ENCODE measurements at regions not wholly inside any gene's neighbourhood (a gene's known extent, or its start where the extent isn't known, plus 50 kb on each side); places are given as distances from the start of the nearest gene placed in this dataset.
"Not testable (repeated sequence)": the region's sequence is repeated elsewhere in the genome, so short reads cannot be mapped to it uniquely, and the experiment has no call there.

- no peak overlapping the region for H3K27ac Mint-ChIP-seq
- DNase-seq (ENCODE audit: low spot score in 2 of 2) (no peak), ATAC-seq (ENCODE audit: low read depth) (no peak)
- no peaks in the 10 kb centered on the region for H3K4me1 Mint-ChIP-seq
- no peaks in the 10 kb centered on the region for H3K27me3 Mint-ChIP-seq
- no peaks in the 10 kb centered on the region for H3K36me3 Mint-ChIP-seq
- peaks cover 2% of the 10 kb centered on the region for H3K9me3 Mint-ChIP-seq
- H3K4me3 Mint-ChIP-seq = no peak overlapping the region
These were observed 586.7 kb downstream of the CCDC85A start for GRCh38 chr2:56770490-56770889.

GRCh38 chr2:56784046-56784445 is 600.3 kb downstream of the CCDC85A start:
- Mint-ChIP-seq H3K27ac (no peak overlapping the region), H3K36me3 (no peaks in the 10 kb centered on the region), H3K9me3 (peaks cover 3% of the 10 kb centered on the region), H3K27me3 (no peaks in the 10 kb centered on the region), H3K4me1 (no peaks in the 10 kb centered on the region), H3K4me3 (no peak overlapping the region)
- DNase-seq (ENCODE audit: low spot score in 2 of 2) = no peak
- no peak for ATAC-seq (ENCODE audit: low read depth)

GRCh38 chr2:56801214-56801613 is 617.4 kb downstream of the CCDC85A start:
- ATAC-seq (ENCODE audit: low read depth) (no peak), DNase-seq (ENCODE audit: low spot score in 2 of 2) (no peak)
- no peaks in the 10 kb centered on the region for H3K27me3 Mint-ChIP-seq
- H3K4me1 Mint-ChIP-seq = no peaks in the 10 kb centered on the region
- H3K4me3 Mint-ChIP-seq = no peak overlapping the region
- H3K9me3 Mint-ChIP-seq = peaks cover 3% of the 10 kb centered on the region
- H3K27ac Mint-ChIP-seq = no peak overlapping the region
- H3K36me3 Mint-ChIP-seq = no peaks in the 10 kb centered on the region

GRCh38 chr2:56801770-56802169 is 618.0 kb downstream of the CCDC85A start:
- ATAC-seq (ENCODE audit: low read depth) (no peak), DNase-seq (ENCODE audit: low spot score in 2 of 2) (no peak)
- Mint-ChIP-seq H3K27ac (no peak overlapping the region), H3K27me3 (no peaks in the 10 kb centered on the region), H3K4me1 (no peaks in the 10 kb centered on the region), H3K4me3 (no peak overlapping the region), H3K9me3 (peaks cover 3% of the 10 kb centered on the region), H3K36me3 (no peaks in the 10 kb centered on the region)

- no peaks in the 10 kb centered on the region for H3K36me3 Mint-ChIP-seq
- no peaks in the 10 kb centered on the region for H3K4me1 Mint-ChIP-seq
- peaks cover 1% of the 10 kb centered on the region for H3K9me3 Mint-ChIP-seq
These were observed 619.8 kb downstream of the CCDC85A start for GRCh38 chr2:56803596-56803995.

GRCh38 chr2:56806924-56807323 is 623.1 kb downstream of the CCDC85A start:
- peaks cover 1% of the 10 kb centered on the region for H3K9me3 Mint-ChIP-seq
- no peak overlapping the region for H3K4me3 Mint-ChIP-seq
- H3K36me3 Mint-ChIP-seq = no peaks in the 10 kb centered on the region
- no peaks in the 10 kb centered on the region for H3K4me1 Mint-ChIP-seq
- H3K27ac Mint-ChIP-seq = no peak overlapping the region
- no peak for DNase-seq (ENCODE audit: low spot score in 2 of 2)
- ATAC-seq (ENCODE audit: low read depth) = no peak
- no peaks in the 10 kb centered on the region for H3K27me3 Mint-ChIP-seq

More at GRCh38 chr2:56803596-56803995, 619.8 kb downstream of the CCDC85A start:
- no peak for DNase-seq (ENCODE audit: low spot score in 2 of 2)
- no peak for ATAC-seq (ENCODE audit: low read depth)
- H3K27ac Mint-ChIP-seq = no peak overlapping the region
- H3K4me3 Mint-ChIP-seq = no peak overlapping the region
- no peaks in the 10 kb centered on the region for H3K27me3 Mint-ChIP-seq

GRCh38 chr2:56807861-56808260 is 624.1 kb downstream of the CCDC85A start:
- DNase-seq (ENCODE audit: low spot score in 2 of 2) (no peak), ATAC-seq (ENCODE audit: low read depth) (no peak)
- Mint-ChIP-seq H3K36me3 (no peaks in the 10 kb centered on the region), H3K4me3 (no peak overlapping the region), H3K27me3 (no peaks in the 10 kb centered on the region), H3K4me1 (no peaks in the 10 kb centered on the region), H3K27ac (no peak overlapping the region), H3K9me3 (peaks cover 1% of the 10 kb centered on the region)

- Mint-ChIP-seq H3K4me1 (no peaks in the 10 kb centered on the region), H3K27me3 (no peaks in the 10 kb centered on the region), H3K4me3 (no peak overlapping the region), H3K36me3 (no peaks in the 10 kb centered on the region), H3K27ac (no peak overlapping the region), H3K9me3 (no peaks in the 10 kb centered on the region)
- ATAC-seq (ENCODE audit: low read depth) (no peak), DNase-seq (ENCODE audit: low spot score in 2 of 2) (no peak)
These were observed 627.6 kb downstream of the CCDC85A start for GRCh38 chr2:56811401-56811800.

- Mint-ChIP-seq H3K27ac (no peak overlapping the region), H3K9me3 (peaks cover under 1% of the 10 kb centered on the region), H3K4me3 (no peak overlapping the region), H3K27me3 (no peaks in the 10 kb centered on the region), H3K36me3 (no peaks in the 10 kb centered on the region), H3K4me1 (no peaks in the 10 kb centered on the region)
- ATAC-seq (ENCODE audit: low read depth) (no peak), DNase-seq (ENCODE audit: low spot score in 2 of 2) (no peak)
These were observed 628.6 kb downstream of the CCDC85A start for GRCh38 chr2:56812432-56812831.

GRCh38 chr2:56813490-56813889 is 629.7 kb downstream of the CCDC85A start:
- ATAC-seq (ENCODE audit: low read depth) (no peak), DNase-seq (ENCODE audit: low spot score in 2 of 2) (no peak)
- Mint-ChIP-seq H3K4me3 (no peak overlapping the region), H3K36me3 (no peaks in the 10 kb centered on the region), H3K27ac (no peak overlapping the region), H3K4me1 (no peaks in the 10 kb centered on the region), H3K27me3 (no peaks in the 10 kb centered on the region), H3K9me3 (peaks cover 3% of the 10 kb centered on the region)

GRCh38 chr2:56816666-56817065 is 632.9 kb downstream of the CCDC85A start:
- H3K9me3 Mint-ChIP-seq = peaks cover 12% of the 10 kb centered on the region
- ATAC-seq (ENCODE audit: low read depth) = no peak
- no peak overlapping the region for H3K27ac Mint-ChIP-seq
- H3K27me3 Mint-ChIP-seq = no peaks in the 10 kb centered on the region
- no peaks in the 10 kb centered on the region for H3K4me1 Mint-ChIP-seq
- no peaks in the 10 kb centered on the region for H3K36me3 Mint-ChIP-seq
- no peak overlapping the region for H3K4me3 Mint-ChIP-seq
- DNase-seq (ENCODE audit: low spot score in 2 of 2) = no peak

GRCh38 chr2:56831780-56832179 is 648.0 kb downstream of the CCDC85A start:
- H3K36me3 Mint-ChIP-seq = no peaks in the 10 kb centered on the region
- H3K27ac Mint-ChIP-seq = no peak overlapping the region
- ATAC-seq (ENCODE audit: low read depth) (no peak), DNase-seq (ENCODE audit: low spot score in 2 of 2) (no peak)
- no peaks in the 10 kb centered on the region for H3K4me1 Mint-ChIP-seq
- H3K27me3 Mint-ChIP-seq = no peaks in the 10 kb centered on the region
- H3K9me3 Mint-ChIP-seq = no peaks in the 10 kb centered on the region
- H3K4me3 Mint-ChIP-seq = no peak overlapping the region

- ATAC-seq (ENCODE audit: low read depth) = no peak
- Mint-ChIP-seq H3K4me3 (no peak overlapping the region), H3K9me3 (peaks cover 7% of the 10 kb centered on the region), H3K27me3 (no peaks in the 10 kb centered on the region), H3K27ac (no peak overlapping the region), H3K4me1 (no peaks in the 10 kb centered on the region), H3K36me3 (no peaks in the 10 kb centered on the region)
- DNase-seq (ENCODE audit: low spot score in 2 of 2) = no peak
These were observed 650.9 kb downstream of the CCDC85A start for GRCh38 chr2:56834686-56835085.

GRCh38 chr2:56840009-56840408 is 656.2 kb downstream of the CCDC85A start:
- H3K4me1 Mint-ChIP-seq; H3K9me3 Mint-ChIP-seq; H3K36me3 Mint-ChIP-seq; DNase-seq (ENCODE audit: low spot score in 2 of 2); H3K27ac Mint-ChIP-seq; H3K27me3 Mint-ChIP-seq; H3K4me3 Mint-ChIP-seq; ATAC-seq (ENCODE audit: low read depth): not testable (repeated sequence)

GRCh38 chr2:56860991-56861390 is 677.2 kb downstream of the CCDC85A start:
- Mint-ChIP-seq H3K36me3 (no peaks in the 10 kb centered on the region), H3K27me3 (no peaks in the 10 kb centered on the region), H3K4me1 (no peaks in the 10 kb centered on the region), H3K9me3 (peaks cover 11% of the 10 kb centered on the region), H3K4me3 (no peak overlapping the region), H3K27ac (no peak overlapping the region)
- no peak for DNase-seq (ENCODE audit: low spot score in 2 of 2)
- no peak for ATAC-seq (ENCODE audit: low read depth)

GRCh38 chr2:56871644-56872043 is 687.9 kb downstream of the CCDC85A start:
- DNase-seq (ENCODE audit: low spot score in 2 of 2) = no peak
- no peak overlapping the region for H3K27ac Mint-ChIP-seq
- no peaks in the 10 kb centered on the region for H3K9me3 Mint-ChIP-seq
- no peaks in the 10 kb centered on the region for H3K4me1 Mint-ChIP-seq
- ATAC-seq (ENCODE audit: low read depth) = no peak
- no peaks in the 10 kb centered on the region for H3K36me3 Mint-ChIP-seq
- H3K27me3 Mint-ChIP-seq = no peaks in the 10 kb centered on the region
- no peak overlapping the region for H3K4me3 Mint-ChIP-seq

Measured in memory B cell (primary cell).